IMR-90 (cell line): ENCODE measurements at regions not wholly inside any gene's neighbourhood (a gene's known extent, or its start where the extent isn't known, plus 50 kb on each side); places are given as distances from the start of the nearest gene placed in this dataset.

Experiments used
- ATAC-seq: fragments of 200-7000 bp; cut with Tn5 transposase; 2 replicates; pipeline ENCODE4 v1.9.1; 2020; ENCODE audit warnings: low read depth, mild to moderate bottlenecking, moderate library complexity
- BruUV-seq: library from RNA; stranded (reverse); fragments of 400-500 nt; replicated peaks from 2 replicates; lab custom pipeline; 2021; lab: Mats Ljungman, UMichigan
- CTCF ChIA-PET: fragments of 300-600 bp; formaldehyde crosslinking; extraction: SDS; loops from one replicate; lab custom pipeline; 2021; ENCODE audit warnings: antibody characterized with exemption; lab: Yijun Ruan, JAX
- POLR2A ChIA-PET: fragments of 300-600 bp; sonication (Branson Sonifier 250); formaldehyde crosslinking; loops from one replicate; lab custom pipeline; 2022; ENCODE audit warnings: antibody characterized with exemption; ENCODE audit not compliant: unreplicated experiment; lab: Charles Lee
- DNase-seq: peaks from one replicate; pipeline ENCODE4 v3.0.0; 2013
- H2AFZ ChIP-seq: replicated peaks from 2 replicates; pipeline ENCODE3; 2013; ENCODE audit warnings: low read length, mild to moderate bottlenecking; ENCODE audit not compliant: poor library complexity
- H2AK5ac ChIP-seq: 2 replicates; pipeline ENCODE4 v1.6.1; 2013; ENCODE audit warnings: low read depth, low read length, inconsistent platforms
- H2AK9ac ChIP-seq: replicated peaks from 2 replicates; pipeline ENCODE3; 2013; ENCODE audit warnings: mild to moderate bottlenecking, low read depth, low read length, moderate library complexity; ENCODE audit not compliant: poor library complexity
- H2BK120ac ChIP-seq: 2 replicates; pipeline ENCODE4 v1.6.1; 2013; ENCODE audit warnings: low read depth, low read length, inconsistent platforms
- H2BK15ac ChIP-seq: 3 replicates; pipeline ENCODE4 v1.6.1; 2013; ENCODE audit warnings: low read depth, low read length, inconsistent platforms
- H2BK20ac ChIP-seq: 2 replicates; pipeline ENCODE4 v1.6.1; 2013; ENCODE audit warnings: low read depth, mild to moderate bottlenecking, inconsistent platforms, low read length, moderate library complexity
- H2BK5ac ChIP-seq: 2 replicates; pipeline ENCODE4 v1.6.1; 2013; ENCODE audit warnings: mild to moderate bottlenecking, low read depth, low read length, inconsistent platforms; ENCODE audit not compliant: poor library complexity, severe bottlenecking
- H3K14ac ChIP-seq: replicated peaks from 2 replicates; pipeline ENCODE4 v1.6.1; 2013; ENCODE audit warnings: low read depth, low read length, inconsistent platforms
- H3K18ac ChIP-seq: 2 replicates; pipeline ENCODE4 v1.6.1; 2013; ENCODE audit warnings: low read depth, low read length, control low read depth
- H3K23ac ChIP-seq: 2 replicates; pipeline ENCODE4 v1.6.1; 2013; ENCODE audit warnings: low read depth, low read length, inconsistent platforms
- H3K27ac ChIP-seq: 2 replicates; pipeline ENCODE4 v1.5.1; 2013; ENCODE audit warnings: mild to moderate bottlenecking, control low read depth, low read length; ENCODE audit not compliant: insufficient read depth
- H3K27me3 ChIP-seq: 2 replicates; pipeline ENCODE4 v1.6.1; 2013; ENCODE audit warnings: low read length; ENCODE audit not compliant: control insufficient read depth, insufficient read depth
- H3K36me3 ChIP-seq: 2 replicates; pipeline ENCODE4 v1.6.1; 2013; ENCODE audit warnings: low read length, mixed read lengths; ENCODE audit not compliant: control insufficient read depth, insufficient read depth
- H3K4ac ChIP-seq: 2 replicates; pipeline ENCODE4 v1.6.1; 2013; ENCODE audit warnings: low read depth, low read length, inconsistent platforms
- H3K4me1 ChIP-seq: 2 replicates; pipeline ENCODE4 v1.6.1; 2013; ENCODE audit warnings: low read length, mixed read lengths; ENCODE audit not compliant: control insufficient read depth, insufficient read depth
- H3K4me2 ChIP-seq: 2 replicates; pipeline ENCODE4 v1.6.1; 2013; ENCODE audit warnings: low read depth, mild to moderate bottlenecking, control low read depth, low read length, moderate library complexity
- H3K4me3 ChIP-seq: 2 replicates; pipeline ENCODE4 v1.5.1; 2013; ENCODE audit warnings: low read depth, mild to moderate bottlenecking, control low read depth, low read length, moderate library complexity; ENCODE audit not compliant: insufficient read depth
- H3K56ac ChIP-seq: 2 replicates; pipeline ENCODE4 v1.6.1; 2013; ENCODE audit warnings: low read length, inconsistent platforms; ENCODE audit not compliant: insufficient read depth; ENCODE audit errors: extremely low read depth
- H3K79me1 ChIP-seq, 2 experiments: 2 replicates each; pipeline ENCODE4 v1.6.1; 2013; ENCODE audit warnings: low read length in 2 of 2, inconsistent platforms in 1 of 2, low read depth in 1 of 2
- H3K9ac ChIP-seq: 2 replicates; pipeline ENCODE4 v1.6.1; 2013; ENCODE audit warnings: low read depth, low read length, control low read depth
- H3K9me1 ChIP-seq: 2 replicates; pipeline ENCODE4 v1.6.1; 2013; ENCODE audit warnings: low read length, inconsistent platforms; ENCODE audit not compliant: insufficient read depth
- H3K9me3 ChIP-seq: 2 replicates; pipeline ENCODE4 v1.6.1; 2013; ENCODE audit warnings: low read length; ENCODE audit not compliant: control insufficient read depth, insufficient read depth
- H4K20me1 ChIP-seq: 2 replicates; pipeline ENCODE4 v1.6.1; 2013; ENCODE audit warnings: low read length, inconsistent platforms; ENCODE audit not compliant: insufficient read depth
- H4K5ac ChIP-seq: 2 replicates; pipeline ENCODE4 v1.6.1; 2013; ENCODE audit warnings: mild to moderate bottlenecking, low read depth, low read length, control low read depth
- H4K8ac ChIP-seq, 2 experiments: 2 replicates each; pipeline ENCODE4 v1.6.1; 2013; ENCODE audit warnings: low read depth in 2 of 2, low read length in 2 of 2, control low read depth in 1 of 2, inconsistent platforms in 1 of 2
- H4K91ac ChIP-seq: 2 replicates; pipeline ENCODE4 v1.6.1; 2013; ENCODE audit warnings: low read depth, low read length, inconsistent platforms; ENCODE audit not compliant: insufficient read depth
- BHLHE40 ChIP-seq: fragments of 150-350 bp; IDR thresholded peaks from 2 replicates; pipeline ENCODE4 v1.6.1; 2016; ENCODE audit warnings: mild to moderate bottlenecking, low read depth, low read length
- CEBPB ChIP-seq: IDR thresholded peaks from 2 replicates; pipeline ENCODE4 v1.6.1; 2012; ENCODE audit warnings: low read depth, low read length, improper control_type of control experiment
- CHD1 ChIP-seq: IDR thresholded peaks from 2 replicates; pipeline ENCODE4 v1.6.1; 2012; ENCODE audit warnings: low read depth, low read length, improper control_type of control experiment
- FOS ChIP-seq: fragments of 150-350 bp; IDR thresholded peaks from 2 replicates; pipeline ENCODE4 v1.6.1; 2016; ENCODE audit warnings: low read depth, low read length
- MAFK ChIP-seq: IDR thresholded peaks from 2 replicates; pipeline ENCODE4 v1.6.1; 2012; ENCODE audit warnings: low read depth, low read length, improper control_type of control experiment
- MAZ ChIP-seq: IDR thresholded peaks from 2 replicates; pipeline ENCODE4 v1.6.1; 2012; ENCODE audit warnings: low read depth, mild to moderate bottlenecking, low read length, improper control_type of control experiment, moderate library complexity, borderline replicate concordance
- MXI1 ChIP-seq: IDR thresholded peaks from 2 replicates; pipeline ENCODE4 v1.6.1; 2012; ENCODE audit warnings: low read depth, mild to moderate bottlenecking, low read length, moderate library complexity, borderline replicate concordance
- NFE2L2 ChIP-seq: fragments of 150-350 bp; IDR thresholded peaks from 2 replicates; pipeline ENCODE4 v1.6.1; 2016; ENCODE audit warnings: low read depth, mild to moderate bottlenecking, low read length
- POLR2A ChIP-seq: IDR thresholded peaks from 2 replicates; pipeline ENCODE4 v1.6.1; 2012; ENCODE audit warnings: mild to moderate bottlenecking, low read depth, low read length
- RAD21 ChIP-seq: IDR thresholded peaks from 2 replicates; pipeline ENCODE4 v1.6.1; 2012; ENCODE audit warnings: low read length, improper control_type of control experiment
- RCOR1 ChIP-seq: IDR thresholded peaks from 2 replicates; pipeline ENCODE4 v1.6.1; 2012; ENCODE audit warnings: mild to moderate bottlenecking, low read length, improper control_type of control experiment; ENCODE audit not compliant: insufficient replicate concordance
- RFX5 ChIP-seq: IDR thresholded peaks from 2 replicates; pipeline ENCODE4 v1.8.0; 2012; ENCODE audit warnings: low read depth, mild to moderate bottlenecking, low read length, moderate library complexity
- SMC3 ChIP-seq: fragments of 150-350 bp; IDR thresholded peaks from 2 replicates; pipeline ENCODE4 v1.6.1; 2016; ENCODE audit warnings: low read depth, mild to moderate bottlenecking, antibody characterized with exemption, low read length, moderate library complexity
- USF2 ChIP-seq: fragments of 150-350 bp; IDR thresholded peaks from 2 replicates; pipeline ENCODE4 v1.6.1; 2017; ENCODE audit warnings: mild to moderate bottlenecking, antibody characterized with exemption, low read length, low read depth
- WGBS, 2 experiments: methylation state at CpG; one replicate each; pipeline versions ENCODE4 v1.1.5 to v1.1.7; 2013; ENCODE audit warnings: missing lambda C conversion rate in 2 of 2; ENCODE audit not compliant: insufficient read length in 1 of 2; ENCODE audit errors: extremely low coverage in 2 of 2; 5-methylcytosine and 5-hydroxymethylcytosine counted together
- dilution Hi-C: fragments of 300-500 bp; cut with HindIII; formaldehyde crosslinking; loops from one replicate; pipeline ENCODE4 v1.14.3; 2018; ENCODE audit warnings: low sequenced_read_pairs; ENCODE audit not compliant: unreplicated experiment
- in situ Hi-C: fragments of 300-500 bp; cut with MboI; formaldehyde crosslinking; loops from 3 replicates; pipeline ENCODE4 v1.14.3; 2019; ENCODE audit warnings: low sequenced_read_pairs, inconsistent platforms, mixed read lengths
- intact Hi-C: fragments of 100-400 bp; cut with micrococcal nuclease; formaldehyde crosslinking; loops from 2 replicates; pipeline ENCODE4 v1.10.0; 2022
- TF ChIP-seq, protein P1 (sequence below): conservative IDR thresholded peaks from 2 replicates; pipeline ENCODE4 v1.5.1; 2012; ENCODE audit warnings: mild to moderate bottlenecking, low read depth, low read length, improper control_type of control experiment
- TF ChIP-seq, protein P2 (sequence below): fragments of 150-350 bp; IDR thresholded peaks from 2 replicates; pipeline ENCODE4 v1.6.1; 2016; ENCODE audit warnings: low read depth, mild to moderate bottlenecking, low read length, moderate library complexity, borderline replicate concordance

- Histone ChIP-seq H3K23ac (no peak overlapping the region), H4K91ac (no peak overlapping the region), H3K9ac (no peak overlapping the region), H3K9me1 (no peaks in the 10 kb centered on the region), H4K5ac (no peak overlapping the region), H3K36me3 (no peaks in the 10 kb centered on the region), H2AK9ac (no peak overlapping the region), H3K4me1 (no peaks in the 10 kb centered on the region), H2BK5ac (no peak overlapping the region), H3K56ac (no peak overlapping the region), H3K4me2 (no peak overlapping the region), H3K9me3 (peaks cover 9% of the 10 kb centered on the region), H3K79me1 (no peaks in the 10 kb centered on the region), H4K20me1 (no peaks in the 10 kb centered on the region), H2BK20ac (no peak overlapping the region), H3K27ac (no peak overlapping the region), H2BK120ac (no peak overlapping the region), H4K8ac (no peak overlapping the region), H3K14ac (no peak overlapping the region), H3K4ac (no peak overlapping the region), H3K27me3 (no peaks in the 10 kb centered on the region), H2AFZ (no peak overlapping the region), H3K18ac (no peak overlapping the region), H2BK15ac (no peak overlapping the region), H3K4me3 (no peak overlapping the region), H2AK5ac (no peak overlapping the region)
- intact Hi-C loops: no loop called here
- no peak for DNase-seq
- dilution Hi-C loops: no loop called here
- WGBS, 2 experiments: no CpG with 5 or more reads among the region's 8 CpGs
- ATAC-seq: no peak
- BruUV-seq: no TSS peak
- no peak for TF ChIP-seq USF2
- no peak for TF ChIP-seq MAZ
- TF ChIP-seq POLR2A: no peak
- no peak for TF ChIP-seq SMC3
- no peak for TF ChIP-seq RAD21
- TF ChIP-seq CHD1: no peak
- TF ChIP-seq FOS: no peak
- TF ChIP-seq RCOR1: no peak
- TF ChIP-seq CEBPB: no peak
- TF ChIP-seq, protein P1, sequence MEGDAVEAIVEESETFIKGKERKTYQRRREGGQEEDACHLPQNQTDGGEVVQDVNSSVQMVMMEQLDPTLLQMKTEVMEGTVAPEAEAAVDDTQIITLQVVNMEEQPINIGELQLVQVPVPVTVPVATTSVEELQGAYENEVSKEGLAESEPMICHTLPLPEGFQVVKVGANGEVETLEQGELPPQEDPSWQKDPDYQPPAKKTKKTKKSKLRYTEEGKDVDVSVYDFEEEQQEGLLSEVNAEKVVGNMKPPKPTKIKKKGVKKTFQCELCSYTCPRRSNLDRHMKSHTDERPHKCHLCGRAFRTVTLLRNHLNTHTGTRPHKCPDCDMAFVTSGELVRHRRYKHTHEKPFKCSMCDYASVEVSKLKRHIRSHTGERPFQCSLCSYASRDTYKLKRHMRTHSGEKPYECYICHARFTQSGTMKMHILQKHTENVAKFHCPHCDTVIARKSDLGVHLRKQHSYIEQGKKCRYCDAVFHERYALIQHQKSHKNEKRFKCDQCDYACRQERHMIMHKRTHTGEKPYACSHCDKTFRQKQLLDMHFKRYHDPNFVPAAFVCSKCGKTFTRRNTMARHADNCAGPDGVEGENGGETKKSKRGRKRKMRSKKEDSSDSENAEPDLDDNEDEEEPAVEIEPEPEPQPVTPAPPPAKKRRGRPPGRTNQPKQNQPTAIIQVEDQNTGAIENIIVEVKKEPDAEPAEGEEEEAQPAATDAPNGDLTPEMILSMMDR: no peak
- no peak for TF ChIP-seq MXI1
- TF ChIP-seq, protein P2, sequence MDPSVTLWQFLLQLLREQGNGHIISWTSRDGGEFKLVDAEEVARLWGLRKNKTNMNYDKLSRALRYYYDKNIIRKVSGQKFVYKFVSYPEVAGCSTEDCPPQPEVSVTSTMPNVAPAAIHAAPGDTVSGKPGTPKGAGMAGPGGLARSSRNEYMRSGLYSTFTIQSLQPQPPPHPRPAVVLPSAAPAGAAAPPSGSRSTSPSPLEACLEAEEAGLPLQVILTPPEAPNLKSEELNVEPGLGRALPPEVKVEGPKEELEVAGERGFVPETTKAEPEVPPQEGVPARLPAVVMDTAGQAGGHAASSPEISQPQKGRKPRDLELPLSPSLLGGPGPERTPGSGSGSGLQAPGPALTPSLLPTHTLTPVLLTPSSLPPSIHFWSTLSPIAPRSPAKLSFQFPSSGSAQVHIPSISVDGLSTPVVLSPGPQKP: no peak
- no peak for TF ChIP-seq NFE2L2
- no peak for TF ChIP-seq RFX5
- TF ChIP-seq BHLHE40: no peak
- no peak for TF ChIP-seq MAFK
- ChIA-PET POLR2A (no interaction called here), CTCF (no interaction called here)
- in situ Hi-C loops: no loop called here
Observed at GRCh38 chr12:128079446-128079845, 187.5 kb upstream of the TMEM132C start.
